ENCODE measurements at regions not wholly inside any gene's neighbourhood (a gene's known extent, or its start where the extent isn't known, plus 50 kb on each side); places are given as distances from the start of the nearest gene placed in this dataset.
"Not testable (repeated sequence)": the region's sequence is repeated elsewhere in the genome, so short reads cannot be mapped to it uniquely, and the experiment has no call there.

GRCh38 chr7:56466607-56467525 is 350.6 kb upstream of the NUPR2 start:
- DNase-seq (ENCODE audit: low read depth): not testable (repeated sequence)

GRCh38 chr7:56449762-56450161 is 333.5 kb upstream of the NUPR2 start:
- DNase-seq (ENCODE audit: low read depth): no peak

- no peak for DNase-seq (ENCODE audit: low read depth)
Measured at GRCh38 chr7:56447864-56448693, 331.9 kb upstream of the NUPR2 start.

GRCh38 chr7:56420528-56420927 is 304.3 kb upstream of the NUPR2 start:
- not testable (repeated sequence) for DNase-seq (ENCODE audit: low read depth)

- DNase-seq (ENCODE audit: low read depth): no peak
Measured at GRCh38 chr7:56375173-56375572, 259.0 kb upstream of the NUPR2 start.

GRCh38 chr7:56374666-56375065 is 258.4 kb upstream of the NUPR2 start:
- not testable (repeated sequence) for DNase-seq (ENCODE audit: low read depth)

GRCh38 chr7:56373314-56373713 is 257.1 kb upstream of the NUPR2 start:
- DNase-seq (ENCODE audit: low read depth): peak; percentile 2

- not testable (repeated sequence) for DNase-seq (ENCODE audit: low read depth)
Measured at GRCh38 chr7:56371792-56372191, 255.6 kb upstream of the NUPR2 start.

GRCh38 chr7:56370208-56370872 is 254.1 kb upstream of the NUPR2 start:
- not testable (repeated sequence) for DNase-seq (ENCODE audit: low read depth)

GRCh38 chr7:56367914-56368313 is 251.7 kb upstream of the NUPR2 start:
- not testable (repeated sequence) for DNase-seq (ENCODE audit: low read depth)

GRCh38 chr7:56367411-56367810 is 251.2 kb upstream of the NUPR2 start:
- not testable (repeated sequence) for DNase-seq (ENCODE audit: low read depth)

- DNase-seq (ENCODE audit: low read depth): not testable (repeated sequence)
Measured at GRCh38 chr7:56366701-56367100, 250.5 kb upstream of the NUPR2 start.

- not testable (repeated sequence) for DNase-seq (ENCODE audit: low read depth)
Measured at GRCh38 chr7:56352576-56352975, 236.4 kb upstream of the NUPR2 start.

GRCh38 chr7:56351181-56351580 is 235.0 kb upstream of the NUPR2 start:
- DNase-seq (ENCODE audit: low read depth): not testable (repeated sequence)

- not testable (repeated sequence) for DNase-seq (ENCODE audit: low read depth)
Measured at GRCh38 chr7:56348311-56348710, 232.1 kb upstream of the NUPR2 start.

GRCh38 chr7:56328327-56328726 is 212.1 kb upstream of the NUPR2 start:
- not testable (repeated sequence) for DNase-seq (ENCODE audit: low read depth)

- DNase-seq (ENCODE audit: low read depth): no peak
Measured at GRCh38 chr7:56290548-56290947, 174.3 kb upstream of the NUPR2 start.

- DNase-seq (ENCODE audit: low read depth): peak; percentile 2
Measured at GRCh38 chr7:56287429-56288138, 171.4 kb upstream of the NUPR2 start.

GRCh38 chr7:56256108-56256507 is 139.9 kb upstream of the NUPR2 start:
- DNase-seq (ENCODE audit: low read depth): no peak

- DNase-seq (ENCODE audit: low read depth): no peak
Measured at GRCh38 chr7:56250135-56250534, 133.9 kb upstream of the NUPR2 start.

GRCh38 chr7:56229631-56230030 is 113.4 kb upstream of the NUPR2 start:
- no peak for DNase-seq (ENCODE audit: low read depth)

- no peak for DNase-seq (ENCODE audit: low read depth)
Measured at GRCh38 chr7:56222866-56223265, 106.6 kb upstream of the NUPR2 start.
